ENCODE measurements at regions not wholly inside any gene's neighbourhood (a gene's known extent, or its start where the extent isn't known, plus 50 kb on each side); places are given as distances from the start of the nearest gene placed in this dataset.

DNA sequence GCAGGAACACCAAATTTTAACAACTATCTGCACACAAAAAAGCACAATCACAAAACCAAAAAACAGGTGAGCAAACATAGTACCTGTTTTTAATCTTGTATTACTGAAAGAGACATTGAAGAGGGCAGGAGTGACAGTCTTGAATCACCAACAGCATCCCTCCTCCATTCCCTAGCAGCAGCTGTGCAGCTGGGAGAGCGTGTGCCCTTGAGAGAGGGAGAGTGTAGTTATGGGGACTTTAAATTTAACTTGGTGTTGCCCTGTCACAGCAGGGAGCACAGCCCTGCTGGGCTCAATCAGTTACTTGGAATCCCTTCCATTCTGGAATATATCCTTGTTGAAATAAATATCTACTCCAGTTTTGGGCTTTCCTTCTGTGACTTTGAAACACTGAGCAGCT, 1938.7 kb upstream of the NUDT12 start:
- POLR2A ChIA-PET = no interaction called here

DNA sequence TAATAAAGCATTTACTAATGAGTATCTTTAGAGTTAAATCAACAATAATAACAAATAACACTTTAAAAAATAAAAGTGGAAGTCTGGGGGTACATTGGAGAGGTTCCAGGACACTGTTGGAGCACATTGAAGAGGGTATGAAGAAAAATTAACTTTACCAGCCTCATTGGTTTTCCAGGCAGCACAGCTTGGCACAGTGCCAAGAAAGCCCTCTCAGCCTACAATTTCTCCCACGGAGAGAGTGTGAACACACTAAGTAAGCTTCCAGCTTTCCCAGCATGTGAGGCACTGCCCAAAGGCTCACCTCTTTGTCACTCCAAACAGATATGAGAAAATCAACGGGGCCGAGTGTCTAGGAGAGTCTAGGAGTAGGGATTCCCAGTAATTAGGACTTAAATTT, 1912.8 kb upstream of the NUDT12 start:
- CTCF ChIA-PET = no interaction called here
- POLR2A ChIA-PET = no interaction called here

More for the DNA sequence above, 1938.7 kb upstream of the NUDT12 start:
- CTCF ChIA-PET = no interaction called here

DNA sequence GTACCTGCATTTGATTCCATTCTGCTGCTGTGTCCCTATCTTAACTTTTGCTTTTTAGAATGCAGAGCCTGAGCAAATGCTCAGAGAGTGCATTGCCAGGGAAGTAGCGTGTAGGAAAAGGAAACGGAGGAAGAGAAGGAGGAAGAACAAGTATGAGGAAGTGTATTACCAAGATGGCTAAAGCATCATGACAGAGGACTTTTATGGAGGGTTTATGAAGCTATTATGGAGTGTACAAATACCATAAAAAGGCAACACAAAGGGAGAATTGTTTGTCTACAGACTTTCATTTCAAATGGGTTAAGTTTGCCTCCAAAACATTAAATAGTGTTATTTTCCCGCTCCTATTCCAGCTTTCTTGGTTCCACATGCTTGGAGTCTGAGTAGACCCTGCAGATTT, 1899.8 kb upstream of the NUDT12 start:
- CTCF ChIA-PET = no interaction called here

DNA sequence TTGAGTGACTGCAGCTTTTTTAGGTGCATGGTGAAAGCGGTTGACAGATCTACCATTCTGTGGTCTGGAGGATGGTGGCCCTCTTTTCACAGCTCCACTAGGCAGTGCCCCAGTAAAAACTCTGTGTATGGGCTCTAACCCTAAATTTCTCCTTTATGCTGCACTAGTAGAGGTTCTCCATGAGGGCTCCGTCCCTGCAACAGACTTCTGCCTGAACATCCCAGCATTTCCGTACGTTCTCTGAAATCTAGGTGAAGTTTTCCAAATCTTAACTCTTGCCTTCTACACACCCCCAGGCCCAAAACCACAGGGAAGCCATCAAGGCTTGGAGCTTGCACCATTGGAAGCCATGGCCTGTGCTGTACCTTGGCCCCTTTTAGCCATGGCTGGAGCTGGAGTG, 1898.1 kb upstream of the NUDT12 start:
- POLR2A ChIA-PET = no interaction called here

More for the DNA sequence above, 1899.8 kb upstream of the NUDT12 start:
- POLR2A ChIA-PET = no interaction called here

DNA sequence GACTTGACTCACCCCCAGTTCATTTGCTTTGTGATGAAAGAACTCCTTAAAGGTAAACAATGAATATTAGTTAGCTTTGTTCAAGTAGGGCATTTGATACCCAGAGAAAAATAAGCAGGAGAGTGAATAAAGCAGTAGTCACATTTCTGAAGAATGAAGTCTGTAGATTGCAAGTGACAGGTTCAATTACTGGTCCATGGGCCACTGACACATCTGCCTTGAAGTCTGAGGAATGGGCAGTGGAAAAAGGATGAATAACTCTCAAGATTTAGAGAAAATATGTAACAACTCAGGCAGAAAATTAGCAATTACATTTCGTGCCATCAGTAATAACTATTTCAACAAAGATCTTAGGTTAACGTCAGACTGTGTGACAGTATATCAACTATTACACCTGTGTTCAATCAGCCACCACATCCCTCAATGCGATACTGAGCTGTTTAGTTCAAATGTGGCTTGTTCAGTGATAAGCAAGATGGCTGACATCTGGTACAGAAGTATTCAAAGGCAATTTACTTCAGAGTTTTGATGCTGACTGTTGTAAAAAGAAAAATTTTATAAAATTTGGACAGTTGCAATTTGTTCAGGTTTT, 1890.7 kb upstream of the NUDT12 start:
- ChIA-PET POLR2A (no interaction called here), CTCF (no interaction called here)

More for the DNA sequence above, 1898.1 kb upstream of the NUDT12 start:
- CTCF ChIA-PET = no interaction called here

DNA sequence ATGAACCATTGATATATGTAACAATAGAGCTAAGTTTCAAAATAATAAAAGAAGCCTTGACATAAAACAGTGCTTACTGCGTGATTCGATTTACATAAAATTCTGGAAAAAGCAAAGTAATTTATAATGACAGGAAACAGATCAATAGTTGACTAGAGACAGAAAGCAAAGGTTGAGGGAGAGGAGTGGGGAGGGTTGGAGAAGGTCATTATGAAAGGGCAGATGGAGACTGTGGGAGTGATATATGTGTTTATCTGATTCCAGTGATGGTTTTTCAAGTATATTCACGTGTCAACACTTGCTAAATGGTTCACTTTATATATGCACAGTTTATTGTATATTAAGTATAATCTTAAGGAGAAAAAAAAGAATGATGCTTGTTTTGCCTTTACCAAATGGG, 1885.7 kb upstream of the NUDT12 start:
- POLR2A ChIA-PET = no interaction called here
- CTCF ChIA-PET = no interaction called here

DNA sequence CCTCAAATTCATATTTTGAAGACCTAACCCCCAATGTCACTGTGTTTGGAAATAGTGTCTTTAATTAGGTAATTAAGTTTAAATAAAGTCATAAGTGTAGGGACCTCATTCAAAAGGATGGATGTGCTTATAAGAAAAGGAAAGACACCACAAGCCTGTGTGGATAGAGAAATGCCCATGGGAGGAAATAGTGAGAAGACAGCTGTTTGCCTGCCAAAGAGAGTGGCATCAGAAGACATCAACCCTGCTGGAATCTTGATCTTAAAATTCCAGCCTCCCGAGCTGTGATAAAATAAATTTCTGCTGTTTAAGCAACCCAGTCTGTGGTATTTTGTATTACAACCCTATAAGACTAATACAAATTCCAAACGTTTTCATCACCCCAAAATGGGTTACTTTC, 1867.9 kb upstream of the NUDT12 start:
- CTCF ChIA-PET = no interaction called here
- POLR2A ChIA-PET = no interaction called here

DNA sequence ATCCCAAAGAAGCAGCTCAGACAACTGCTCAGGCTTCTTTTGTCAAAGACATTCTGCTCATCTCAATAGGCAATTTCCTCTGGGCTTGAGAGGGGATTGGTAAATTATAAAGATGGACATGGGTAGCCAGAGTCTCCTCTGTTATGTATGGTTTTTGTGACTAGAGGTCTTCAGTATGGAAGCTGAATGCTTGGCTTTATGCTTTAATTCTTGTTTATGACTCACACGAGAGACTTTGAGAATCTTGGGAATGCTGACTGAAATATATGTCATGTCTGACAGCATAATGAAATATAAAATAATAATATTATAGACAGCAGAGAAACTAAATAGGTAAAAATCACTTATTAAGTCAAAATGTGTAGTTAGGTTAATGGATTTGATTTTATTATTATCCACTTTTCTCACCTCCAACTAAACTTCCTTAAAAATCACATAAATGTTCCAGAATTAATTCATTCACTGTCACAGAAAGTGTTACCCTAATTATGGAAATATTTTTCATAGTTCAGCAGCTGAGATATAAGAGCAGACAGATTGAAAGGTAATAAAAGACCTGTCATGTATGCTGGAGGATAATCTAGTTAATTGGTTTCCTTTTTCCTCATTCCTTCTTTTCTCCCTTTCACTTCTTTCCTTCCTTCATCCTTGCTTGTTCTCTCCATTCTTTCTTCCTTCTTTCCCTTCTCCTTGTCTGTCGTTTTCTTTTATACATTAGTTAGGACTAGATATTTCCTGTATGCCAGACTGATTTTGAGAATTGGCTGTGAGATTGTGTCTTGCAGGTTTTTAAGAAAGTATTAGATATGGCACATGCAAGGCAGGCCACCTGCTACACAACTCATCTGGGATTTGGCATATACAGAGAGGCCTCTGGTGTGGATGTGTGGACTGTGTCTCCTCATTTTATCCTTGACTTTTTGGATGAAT, 1866.1 kb upstream of the NUDT12 start:
- ChIA-PET CTCF (no interaction called here), POLR2A (no interaction called here)

DNA sequence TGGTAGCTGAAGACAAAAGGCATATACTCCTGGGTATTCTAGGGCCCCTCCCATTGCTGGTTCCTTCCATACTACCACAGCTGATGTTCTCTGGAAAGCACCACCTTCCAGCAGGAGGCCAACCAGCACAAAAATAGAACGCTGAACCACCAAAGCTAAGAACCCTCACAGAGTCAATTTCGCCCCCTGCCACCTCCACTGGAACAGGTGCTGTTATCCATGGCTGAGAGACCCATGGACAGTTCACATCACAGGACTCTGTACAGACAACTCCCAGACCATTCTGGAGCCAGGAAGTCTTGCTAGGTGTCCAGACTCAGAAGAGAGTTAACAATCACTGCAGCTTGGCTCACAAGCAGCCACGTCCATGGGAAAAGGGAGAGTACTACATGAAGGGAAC, 1851.5 kb upstream of the NUDT12 start:
- POLR2A ChIA-PET = no interaction called here
- CTCF ChIA-PET = no interaction called here

DNA sequence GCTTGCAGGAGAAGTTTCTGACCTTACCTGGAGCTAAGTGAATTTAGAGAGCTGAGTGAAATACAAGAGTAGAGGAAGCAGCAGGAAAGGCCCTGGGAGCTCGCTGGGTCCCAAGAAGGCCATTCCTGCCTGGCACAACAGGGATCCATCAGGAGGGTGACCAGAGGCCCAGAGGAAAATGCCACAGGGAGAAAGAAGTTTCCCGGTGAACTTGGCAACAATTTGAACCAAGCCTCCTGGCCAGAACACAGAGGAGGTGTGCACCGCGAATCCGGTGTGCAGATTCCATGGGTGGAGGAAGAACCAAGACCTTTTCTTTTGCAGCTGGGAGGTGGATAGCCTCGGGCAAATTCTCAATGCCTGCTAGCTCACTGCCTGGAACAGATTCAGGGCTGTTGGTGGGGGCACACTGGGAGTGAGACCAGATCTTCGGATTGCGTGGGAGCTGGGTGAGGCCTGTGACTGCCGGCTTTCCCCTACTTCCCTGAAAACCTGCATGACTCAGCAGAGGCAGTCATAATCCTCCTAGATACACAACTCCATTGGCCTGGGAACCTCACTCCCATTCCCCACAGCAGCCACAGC, 1850.9 kb upstream of the NUDT12 start:
- POLR2A ChIA-PET = no interaction called here
- CTCF ChIA-PET = no interaction called here

DNA sequence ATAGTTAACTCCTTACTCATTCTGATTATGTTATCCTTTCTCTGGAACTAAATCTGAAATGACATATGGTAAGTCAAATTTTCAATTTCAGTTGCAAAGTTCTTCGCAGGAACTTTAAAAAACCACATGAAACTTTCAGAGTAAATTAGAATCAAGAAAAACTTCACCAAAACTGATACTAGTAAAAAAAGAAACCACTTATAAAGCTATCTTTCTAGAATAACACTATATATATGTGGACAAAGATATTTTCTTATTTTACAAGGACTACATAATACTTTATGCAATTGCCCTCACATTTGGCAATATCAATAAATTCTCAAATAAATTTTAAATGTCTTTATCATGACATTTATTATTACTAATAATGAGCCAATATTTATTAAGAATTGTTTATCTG, 1847.1 kb upstream of the NUDT12 start:
- ChIA-PET POLR2A (no interaction called here), CTCF (no interaction called here)

DNA sequence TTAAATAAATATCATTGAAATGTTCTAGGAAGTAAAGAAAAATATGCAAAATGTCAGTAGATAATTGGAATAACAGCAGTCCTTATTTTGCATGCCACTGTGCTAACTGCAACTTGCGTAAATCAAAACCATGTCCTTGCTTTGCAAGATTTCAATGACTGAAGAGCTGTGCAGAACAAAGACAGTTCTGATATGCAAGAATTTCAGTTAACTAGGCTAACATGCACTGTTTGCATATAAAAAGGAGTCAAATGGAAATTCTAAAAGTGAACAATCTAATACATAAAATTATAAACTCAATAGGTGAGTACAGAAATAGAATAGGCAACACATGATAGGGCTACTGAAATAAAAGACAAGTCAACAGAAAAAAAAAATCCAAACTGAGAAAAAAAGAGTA, 1844.6 kb upstream of the NUDT12 start:
- ChIA-PET CTCF (no interaction called here), POLR2A (no interaction called here)

DNA sequence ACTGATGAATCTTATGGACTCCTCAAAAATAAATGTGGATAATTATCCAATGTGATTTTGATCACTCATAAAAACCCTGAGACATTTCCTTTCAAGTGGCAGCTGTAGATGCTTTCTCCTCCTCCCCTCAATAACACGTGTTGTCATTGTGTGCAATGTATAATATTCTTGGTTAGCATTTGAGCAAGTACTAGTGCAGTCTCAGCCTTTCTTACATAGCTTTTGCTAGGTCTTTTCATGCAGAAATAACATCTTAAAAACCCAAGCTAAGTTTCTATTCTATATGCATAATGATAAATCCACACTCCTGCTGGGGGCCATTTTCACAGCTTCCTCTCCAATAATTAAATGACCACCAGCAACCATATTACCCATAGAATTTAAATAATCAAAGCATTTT, 1835.2 kb upstream of the NUDT12 start:
- CTCF ChIA-PET = no interaction called here
- POLR2A ChIA-PET = no interaction called here

DNA sequence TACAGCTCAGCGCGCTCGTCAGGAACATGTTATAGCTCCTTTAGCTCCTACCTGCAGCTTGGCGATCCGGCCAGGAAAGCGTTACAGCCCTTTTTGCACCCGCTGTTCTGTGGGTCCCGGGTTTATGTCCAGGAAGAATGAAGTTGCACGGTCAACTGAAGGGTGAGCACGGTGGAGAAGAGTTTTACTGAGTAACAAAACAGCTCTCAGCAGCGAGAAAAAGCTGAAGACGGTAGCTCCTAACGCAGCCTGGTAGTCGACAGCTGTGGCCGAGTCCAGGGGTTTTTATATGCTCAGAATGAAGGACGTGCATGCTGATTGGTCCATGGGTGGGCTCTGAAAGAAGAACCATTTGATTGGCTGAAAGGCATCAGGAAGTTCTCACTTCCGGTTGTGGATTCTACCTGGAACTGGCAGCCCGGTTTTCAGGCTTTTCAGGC, 1830.1 kb upstream of the NUDT12 start:
- POLR2A ChIA-PET = interaction anchor here (0.7 kb wide), 1 partner anchor 620 kb away, joined by 4 read pairs; no protein-coding TSS in a partner anchor
- CTCF ChIA-PET = no interaction called here

DNA sequence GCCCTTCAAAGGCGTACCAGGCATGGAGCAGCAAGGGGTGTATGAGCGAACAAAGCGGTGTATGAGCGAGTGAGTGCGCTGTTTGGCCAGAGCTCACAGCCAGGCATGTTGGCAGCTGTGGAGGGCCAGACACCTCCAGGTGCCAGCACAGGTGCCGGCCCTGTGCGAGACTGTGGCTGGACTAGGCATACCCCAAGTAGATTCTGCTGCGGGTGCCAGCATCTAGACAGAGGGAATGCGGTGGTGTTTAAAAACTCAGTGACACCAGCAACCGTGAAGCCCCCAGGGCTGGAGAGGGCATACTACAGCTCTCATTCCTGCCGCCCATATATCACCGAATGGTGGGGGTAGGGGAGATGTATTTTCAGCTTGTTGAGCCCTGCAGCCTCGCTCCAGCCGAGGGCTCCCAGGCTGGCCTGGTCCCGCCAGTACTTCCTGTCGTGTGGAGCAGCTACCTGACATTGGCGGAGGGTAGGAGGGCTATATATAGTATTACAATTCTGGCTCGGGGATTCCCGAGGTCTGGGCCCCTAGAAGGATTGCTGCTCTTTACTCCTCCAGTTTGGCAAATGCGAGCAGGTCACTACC, 1829.6 kb upstream of the NUDT12 start:
- CTCF ChIA-PET = no interaction called here
- POLR2A ChIA-PET = interaction anchor here (0.7 kb wide), 1 partner anchor 621 kb away, joined by 4 read pairs; no protein-coding TSS in a partner anchor

DNA sequence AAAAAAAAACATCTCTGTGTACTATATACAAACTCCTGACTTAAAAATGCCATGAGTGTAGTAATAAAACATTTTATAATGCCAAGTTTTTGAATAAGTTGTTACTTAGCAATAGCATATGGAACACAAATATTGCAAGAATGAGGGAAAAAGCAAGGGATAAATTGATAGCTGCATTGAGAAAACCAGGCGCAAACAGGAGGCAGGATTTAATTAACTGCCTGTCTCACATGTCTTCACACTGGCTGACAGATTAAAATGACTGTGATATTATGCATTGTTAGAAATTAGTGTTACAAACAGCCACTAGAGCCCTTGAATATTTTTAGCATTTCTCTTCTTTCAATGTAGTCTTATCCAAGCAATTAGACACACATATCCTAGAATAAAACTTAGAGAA, 1817.5 kb upstream of the NUDT12 start:
- ChIA-PET CTCF (no interaction called here), POLR2A (no interaction called here)

DNA sequence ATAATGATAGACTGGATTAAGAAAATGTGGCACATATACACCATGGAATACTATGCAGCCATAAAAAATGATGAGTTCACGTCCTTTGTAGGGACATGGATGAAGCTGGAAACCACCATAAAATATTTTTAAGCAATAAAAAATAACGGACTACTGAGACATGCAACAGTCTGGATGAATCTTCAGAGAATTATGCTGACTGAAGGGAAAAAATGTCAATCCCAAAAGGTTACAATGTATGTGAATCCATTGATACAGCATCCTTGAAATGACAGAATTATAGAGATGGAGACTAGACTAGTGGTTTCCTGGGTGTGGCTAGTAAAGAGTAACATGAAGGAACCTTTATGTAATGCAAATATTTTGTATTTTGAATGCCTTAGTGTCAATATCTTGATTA, 1808.6 kb upstream of the NUDT12 start:
- ChIA-PET POLR2A (no interaction called here), CTCF (no interaction called here)

DNA sequence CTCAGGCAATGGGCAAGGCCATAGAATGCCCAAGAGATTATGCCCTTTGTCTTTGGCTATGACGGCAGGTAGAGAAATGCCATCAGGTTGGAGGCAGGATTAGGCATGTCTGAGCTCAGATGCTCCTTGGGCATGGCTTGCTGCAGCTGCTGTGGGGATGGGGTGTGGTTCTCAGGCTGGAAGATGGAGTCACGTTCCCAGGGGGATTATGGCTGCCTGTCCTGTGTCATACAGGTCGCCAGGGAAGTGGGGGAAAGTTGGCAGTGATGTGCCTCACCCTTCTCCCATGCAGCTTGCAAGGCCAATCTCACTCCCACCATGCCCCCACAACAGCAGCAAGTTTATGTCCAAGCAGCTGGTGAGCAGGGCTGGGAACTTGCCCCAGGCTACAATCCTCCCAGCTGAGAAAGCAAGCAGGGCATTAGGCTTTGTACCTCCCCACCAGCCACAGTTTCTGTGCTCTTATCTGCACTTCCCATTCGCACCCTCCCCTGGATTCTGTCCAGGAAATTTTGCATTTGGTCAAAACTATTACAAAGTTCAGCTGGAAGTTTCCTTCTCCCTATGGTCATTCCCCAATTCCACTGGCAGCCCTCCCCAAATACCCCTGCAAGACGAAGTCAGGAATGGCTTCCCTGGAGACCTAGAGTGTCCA, 1788.0 kb upstream of the NUDT12 start:
- POLR2A ChIA-PET = no interaction called here
- CTCF ChIA-PET = no interaction called here

DNA sequence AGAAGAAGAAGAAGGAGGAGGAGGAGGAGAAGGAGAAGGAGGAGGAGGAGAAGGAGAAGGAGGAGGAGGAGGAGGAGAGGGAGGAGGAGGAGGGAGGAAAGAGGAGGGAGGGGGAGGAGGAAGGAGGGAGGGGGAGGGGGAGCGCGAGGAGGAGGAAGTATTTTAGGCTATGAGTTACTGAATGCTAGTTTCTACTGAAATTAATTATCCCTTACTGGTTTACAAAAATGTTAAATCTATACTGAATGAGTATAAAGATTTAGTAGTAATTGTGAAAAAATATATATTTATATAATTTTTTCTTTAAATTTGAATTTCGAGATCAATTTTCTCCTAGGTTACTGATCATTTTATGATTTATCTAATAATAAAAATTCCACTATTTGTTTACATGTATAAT, 1769.0 kb upstream of the NUDT12 start:
- POLR2A ChIA-PET = no interaction called here
- CTCF ChIA-PET = no interaction called here

DNA sequence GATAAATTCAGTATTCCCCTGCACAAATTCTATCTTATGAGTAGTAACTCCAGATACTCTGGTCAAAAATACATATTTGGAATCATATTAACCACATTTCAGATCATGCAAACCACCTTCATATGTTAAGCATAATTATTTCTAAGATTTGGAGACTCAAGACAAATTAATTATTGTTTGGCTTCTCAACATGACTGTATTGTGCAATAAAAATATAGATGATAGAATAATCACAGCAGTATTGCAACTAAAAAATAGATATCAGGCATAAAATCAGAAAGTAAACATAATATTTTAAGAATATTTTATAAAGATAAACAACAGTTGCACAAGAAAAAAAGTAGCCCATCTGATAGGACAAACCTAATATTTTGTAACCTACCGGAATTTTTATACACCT, 1767.6 kb upstream of the NUDT12 start:
- ChIA-PET POLR2A (no interaction called here), CTCF (no interaction called here)

DNA sequence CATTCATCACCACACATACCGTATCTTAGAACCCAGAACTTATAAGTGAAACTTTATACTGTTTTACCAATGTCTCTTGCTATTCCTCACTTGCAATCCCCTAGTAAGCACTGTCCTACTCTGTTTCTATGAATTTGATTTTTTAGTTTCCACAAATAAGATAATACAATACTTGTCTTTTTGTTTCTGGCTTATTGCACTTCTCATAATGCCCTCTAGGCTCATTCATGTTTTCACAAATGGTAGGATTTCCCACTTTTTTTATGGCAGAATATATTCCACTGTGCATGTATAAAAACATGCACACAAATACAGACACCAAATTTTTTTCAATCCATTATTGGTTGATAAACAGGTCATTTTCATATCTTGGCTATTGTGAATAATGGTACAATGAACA, 1742.3 kb upstream of the NUDT12 start:
- CTCF ChIA-PET = no interaction called here

More for the DNA sequence above, 1742.3 kb upstream of the NUDT12 start:
- POLR2A ChIA-PET = no interaction called here
